OCI-M1 (cell line): ENCODE measurements at regions not wholly inside any gene's neighbourhood (a gene's known extent, or its start where the extent isn't known, plus 50 kb on each side); places are given as distances from the start of the nearest gene placed in this dataset.

Experiments used
- DNase-seq: peaks from one replicate; lab custom pipeline; 2025; lab: John Stamatoyannopoulos, UW

DNA sequence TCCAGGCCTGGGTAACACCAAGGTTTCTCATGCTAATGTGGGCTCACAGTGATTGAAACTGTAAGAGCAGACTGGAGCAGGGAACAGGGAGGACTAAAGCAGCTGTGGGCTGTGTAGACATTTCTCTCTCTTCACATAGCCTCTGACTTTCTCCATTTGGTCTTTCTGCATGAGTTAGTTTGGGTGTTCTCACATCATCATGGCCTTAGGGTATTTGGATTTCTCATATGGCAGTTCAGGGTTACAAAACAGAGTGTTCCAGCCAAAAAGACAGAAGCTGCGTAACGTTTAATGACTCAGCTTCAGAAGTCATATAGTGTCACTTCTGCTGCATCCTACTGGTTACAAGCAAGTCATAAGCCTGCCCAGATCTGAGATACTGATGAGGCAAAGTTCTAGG, 52.0 kb upstream of the OSBPL8 start:
- DNase-seq, result peak; percentile 65

DNA sequence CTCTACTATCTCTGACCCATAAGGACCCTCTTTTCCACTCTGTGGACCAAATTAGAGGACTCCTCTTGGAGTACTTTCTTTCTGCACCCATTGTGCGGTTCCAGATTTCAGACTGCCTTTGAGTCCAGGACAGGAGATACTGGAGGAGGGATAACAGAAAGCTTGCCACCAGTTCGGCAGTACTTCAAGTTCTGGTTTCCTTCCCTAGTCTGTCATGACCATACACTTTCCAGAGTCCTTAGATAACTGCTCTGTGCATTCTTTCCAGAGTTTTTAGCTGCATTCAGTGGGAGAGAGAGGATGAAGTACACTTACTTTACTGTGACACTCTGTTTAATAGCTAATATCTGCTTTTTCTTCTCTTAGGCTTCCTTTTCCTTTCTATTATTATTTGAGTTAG, 54.8 kb upstream of the OSBPL8 start:
- DNase-seq, result no peak

DNA sequence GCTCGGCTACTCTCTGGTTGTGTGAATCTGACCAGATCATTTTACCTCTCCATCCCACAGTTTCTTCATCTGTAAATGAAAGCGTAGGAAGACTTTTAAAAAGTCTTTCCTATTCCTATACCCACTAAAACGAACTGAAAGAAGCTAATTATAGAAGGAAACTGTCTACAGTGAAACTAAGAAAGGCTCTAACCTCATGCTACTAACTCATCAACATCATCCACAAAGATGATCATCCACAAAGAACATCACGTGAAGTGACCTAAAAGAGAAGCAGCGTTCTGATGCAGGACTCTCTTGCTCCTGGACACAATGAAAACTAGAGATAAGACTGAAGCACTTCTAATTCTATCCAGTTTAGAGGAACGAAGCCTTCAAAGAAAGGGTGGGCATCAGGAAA, 58.5 kb upstream of the OSBPL8 start:
- DNase-seq, result no peak

- peak; percentile 86 for DNase-seq
Observed at GRCh38 chr12:76621582-76622024, 62.0 kb upstream of the OSBPL8 start.

DNA sequence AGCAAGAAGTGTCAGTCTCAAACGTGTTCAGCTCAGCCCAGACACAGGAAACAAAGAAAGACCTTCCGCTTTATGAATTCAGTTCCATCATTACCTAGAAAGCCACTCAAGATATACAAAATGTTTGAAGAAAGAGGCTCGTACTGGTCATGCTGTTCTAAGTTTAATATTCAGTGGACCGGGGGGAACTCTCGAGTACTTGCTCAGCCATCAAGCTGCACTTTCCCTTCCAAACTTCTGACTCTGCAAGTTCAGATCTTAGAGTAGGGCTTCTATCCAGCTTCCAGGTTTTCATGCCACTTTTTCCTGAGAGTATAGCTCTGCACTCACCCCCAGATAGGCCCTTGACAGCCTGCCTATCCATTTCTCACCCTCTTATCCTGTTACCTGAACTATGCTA, 62.8 kb upstream of the OSBPL8 start:
- DNase-seq, result no peak

DNA sequence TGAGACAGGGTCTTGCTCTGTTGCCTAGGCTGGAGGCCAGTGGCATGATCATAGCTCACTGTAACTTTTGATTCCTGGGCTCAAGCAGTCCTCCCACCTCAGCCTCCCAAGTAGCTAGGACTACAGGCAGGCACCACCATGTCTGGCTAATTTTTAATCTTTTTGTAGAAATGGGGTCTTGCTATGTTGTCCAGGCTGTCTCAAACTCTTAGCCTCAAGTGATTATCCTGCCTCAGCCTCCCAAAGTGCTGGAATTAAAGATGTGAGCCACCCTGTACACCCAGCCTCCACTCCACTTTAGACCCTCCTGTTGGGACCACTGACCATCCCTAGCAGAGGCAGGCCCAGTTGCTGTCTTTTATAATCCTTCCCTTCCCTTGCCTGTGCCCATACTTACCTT, 63.3 kb upstream of the OSBPL8 start:
- no peak for DNase-seq

DNA sequence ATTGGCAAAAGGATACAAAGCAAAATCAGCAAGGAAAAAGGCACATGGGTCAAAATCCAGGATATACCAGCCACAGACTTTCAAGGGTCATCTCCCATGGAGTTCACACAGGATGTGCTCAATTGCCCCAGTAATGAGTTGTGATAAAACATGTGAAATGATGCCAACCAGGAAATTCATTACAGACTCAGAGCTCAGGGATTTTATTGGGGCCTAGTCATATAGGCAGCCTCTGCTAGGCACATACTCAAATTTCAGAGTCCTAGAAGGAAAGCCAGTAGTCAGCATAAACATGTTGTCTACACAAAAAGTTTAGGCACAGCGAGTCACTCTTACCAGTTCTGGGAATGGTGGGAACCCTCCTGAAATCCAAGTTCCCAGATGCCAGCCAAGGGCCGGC, 64.4 kb upstream of the OSBPL8 start:
- no peak for DNase-seq

DNA sequence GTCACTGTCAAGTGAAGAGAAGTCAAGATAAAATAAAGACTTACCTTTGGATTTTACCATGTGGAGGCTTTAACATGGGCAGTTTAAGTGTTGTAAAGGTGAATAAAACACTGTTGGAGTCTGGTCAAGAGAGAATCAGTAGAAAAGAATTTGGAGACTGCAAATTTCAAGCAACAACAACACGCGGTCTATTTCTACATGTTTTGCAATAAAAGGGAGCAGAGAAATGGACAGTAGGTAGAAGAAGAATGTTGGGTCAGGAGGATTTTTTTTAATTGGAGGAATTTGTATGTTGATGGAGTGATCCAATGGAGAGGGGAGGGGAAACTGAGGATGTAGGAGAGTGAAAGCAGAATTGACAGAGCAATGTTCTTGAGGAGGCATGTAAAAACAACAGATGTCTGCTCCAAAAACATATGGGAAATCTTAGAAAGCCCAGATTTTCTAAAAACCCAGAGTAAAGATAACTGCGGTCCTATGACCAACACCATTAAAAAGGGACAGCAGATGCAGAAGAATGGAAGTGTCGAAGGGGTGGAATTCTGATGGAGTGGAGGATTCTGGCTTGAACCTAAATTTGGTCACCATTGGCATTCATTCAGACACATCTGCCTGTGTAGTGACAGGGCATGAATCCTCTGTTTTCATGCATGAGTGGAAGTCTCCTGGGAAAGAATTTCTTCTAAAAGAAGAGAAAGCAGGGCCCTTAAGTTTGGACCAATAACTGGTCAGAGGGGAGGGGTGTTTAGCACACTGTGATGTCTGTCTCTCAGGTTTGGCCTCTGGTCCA, 68.0 kb upstream of the OSBPL8 start:
- no peak for DNase-seq

- DNase-seq, result peak; percentile 82
Observed at GRCh38 chr12:76628745-76629144, 69.2 kb upstream of the OSBPL8 start.

DNA sequence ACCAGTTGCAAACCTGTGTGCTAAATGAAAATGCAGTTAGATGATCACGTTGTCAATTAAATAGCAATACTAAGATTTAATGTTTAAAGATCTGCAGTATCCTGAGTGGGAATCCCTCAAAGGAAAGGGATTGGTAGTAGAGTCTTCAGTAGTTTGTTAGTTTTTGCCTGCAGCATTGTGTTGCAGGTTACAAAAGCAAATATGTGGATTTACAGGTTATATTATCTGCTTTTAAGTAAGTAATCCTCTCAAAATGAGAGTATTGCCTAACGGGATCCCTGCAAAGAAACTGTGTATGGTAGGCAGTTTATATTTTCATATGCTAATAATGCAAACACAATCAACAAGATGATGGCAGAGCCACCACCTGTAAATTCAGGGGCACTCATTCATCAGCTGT, 72.2 kb upstream of the OSBPL8 start:
- no peak for DNase-seq

GRCh38 chr12:76633415-76633814, 73.8 kb upstream of the OSBPL8 start:
- peak; percentile 14 for DNase-seq

GRCh38 chr12:76634133-76634532, 74.6 kb upstream of the OSBPL8 start:
- no peak for DNase-seq

DNA sequence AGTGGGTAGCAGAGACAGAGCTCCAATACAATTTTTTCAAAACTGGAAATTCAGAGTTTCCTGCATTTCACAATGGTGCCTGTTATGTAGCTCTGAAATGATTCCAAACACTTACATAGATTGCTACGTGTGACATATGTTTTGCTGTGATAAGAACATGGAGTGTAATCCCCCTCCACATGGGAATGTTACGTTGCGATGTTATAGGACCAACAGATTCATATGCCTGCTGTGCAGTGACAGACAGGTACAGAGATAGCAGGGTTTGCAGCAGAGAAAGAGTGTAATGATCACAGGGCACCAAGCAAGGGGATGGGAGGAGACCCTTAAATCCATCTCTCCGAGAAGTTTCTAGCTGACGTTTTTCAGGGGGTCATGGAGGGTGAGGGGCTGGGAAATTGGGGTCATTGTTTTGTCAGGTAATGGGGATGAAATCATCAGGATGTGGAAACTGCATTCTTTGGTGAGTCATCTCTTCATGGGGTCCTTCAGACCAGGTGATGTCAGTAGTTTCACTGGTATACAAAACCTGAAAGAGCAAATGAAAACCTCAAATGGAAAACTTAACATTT, 76.6 kb upstream of the OSBPL8 start:
- peak; percentile 47 for DNase-seq

DNA sequence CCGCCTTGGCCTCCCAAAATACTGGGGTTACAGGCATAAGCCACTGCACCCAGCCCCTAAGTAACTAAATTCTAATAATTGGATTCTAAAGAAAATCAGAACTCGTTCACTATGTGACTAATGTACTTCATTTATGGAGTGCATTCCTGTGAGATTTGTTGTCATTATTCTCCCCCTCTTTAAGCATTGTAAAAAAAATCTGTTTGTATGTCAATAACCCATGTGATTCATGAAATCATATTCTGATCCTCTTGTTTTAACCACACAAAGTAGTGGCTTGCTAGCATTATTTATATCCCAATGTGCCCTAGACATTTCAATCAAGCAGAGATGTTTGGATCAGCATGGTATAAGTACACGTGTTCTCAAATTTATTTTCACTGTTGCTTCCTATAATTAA, 78.2 kb upstream of the OSBPL8 start:
- DNase-seq, result no peak

DNA sequence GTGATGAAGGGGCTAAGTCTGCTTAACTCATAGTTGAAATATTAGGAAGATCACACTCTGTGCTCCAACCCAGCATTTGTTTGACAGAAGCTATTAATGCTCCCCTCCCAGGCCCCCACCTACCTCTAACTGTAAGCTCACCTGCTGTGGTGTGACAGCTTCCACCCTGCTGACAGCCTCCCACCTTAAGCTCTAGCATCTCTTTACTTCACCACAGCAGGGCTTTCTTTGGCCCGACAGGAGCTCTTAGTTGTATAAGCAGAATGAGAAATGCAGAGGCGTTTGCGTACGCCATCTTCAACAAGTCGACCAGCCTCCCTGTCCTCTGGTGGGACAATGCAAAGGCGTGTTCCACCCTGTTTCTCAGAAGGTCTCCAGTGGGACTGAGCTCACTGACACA, 80.1 kb upstream of the OSBPL8 start:
- no peak for DNase-seq

- DNase-seq, result no peak
Observed at GRCh38 chr12:76641073-76641472, 81.5 kb upstream of the OSBPL8 start.

DNA sequence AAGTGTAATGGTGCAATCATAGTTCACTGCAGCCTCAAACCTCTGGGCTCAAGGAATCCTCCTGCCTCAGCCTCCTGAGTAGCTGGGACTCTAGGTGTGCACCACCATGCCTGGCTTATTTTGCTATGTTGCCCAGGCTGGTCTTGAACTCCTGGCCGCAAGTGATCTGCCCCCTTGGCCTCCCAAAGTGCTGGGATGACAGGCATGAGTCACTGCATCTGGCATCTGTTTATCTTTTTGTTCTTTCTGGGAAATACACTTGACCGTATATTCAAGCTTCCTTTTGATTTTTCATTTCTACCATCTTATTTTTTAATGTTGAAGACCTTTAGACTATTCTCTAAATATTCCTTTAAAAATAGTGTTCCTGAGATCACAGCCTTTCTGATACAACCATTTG, 82.4 kb upstream of the OSBPL8 start:
- DNase-seq, result peak; percentile 20

GRCh38 chr12:76643438-76643837, 83.9 kb upstream of the OSBPL8 start:
- DNase-seq, result no peak

GRCh38 chr12:76644950-76645349, 85.4 kb upstream of the OSBPL8 start:
- no peak for DNase-seq

DNA sequence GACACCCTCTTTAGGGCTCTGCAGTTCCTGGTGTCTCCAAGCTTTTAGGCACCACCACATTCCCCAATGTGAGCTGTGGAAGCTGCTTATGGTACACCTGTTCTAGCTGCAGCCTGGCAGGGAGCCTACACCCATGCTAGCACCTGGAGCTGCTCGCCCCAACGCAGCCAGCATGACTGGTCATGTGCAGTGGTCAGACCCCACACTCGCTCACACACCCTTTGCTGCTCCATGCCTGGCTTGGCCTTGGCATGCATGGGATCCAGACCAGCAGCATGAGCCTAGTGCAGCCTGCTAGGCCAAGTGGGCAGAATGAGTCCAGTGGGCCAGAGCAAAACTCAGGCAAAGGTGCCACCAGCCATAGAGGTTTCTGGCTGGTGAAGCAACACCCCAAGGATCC, 86.4 kb upstream of the OSBPL8 start:
- no peak for DNase-seq

DNA sequence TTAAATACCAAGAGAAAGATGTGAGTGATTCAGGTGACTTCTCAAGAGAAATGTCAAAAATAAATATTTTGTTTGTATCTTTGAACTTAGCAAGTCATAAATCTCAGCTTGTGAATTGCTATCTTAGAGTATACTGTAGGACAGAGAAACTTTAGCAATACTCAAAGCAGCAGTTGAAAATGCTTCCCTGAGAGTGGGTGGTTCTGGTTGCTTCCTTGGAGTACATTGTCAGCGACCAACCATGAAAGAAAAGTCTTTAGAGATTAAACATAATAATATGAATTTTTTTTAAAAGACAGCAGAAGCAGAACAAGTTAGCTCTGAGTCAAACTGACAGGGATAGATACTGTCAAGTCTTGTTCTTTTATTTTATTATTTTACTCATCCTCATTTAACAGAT, 86.8 kb upstream of the OSBPL8 start:
- DNase-seq, result no peak

DNA sequence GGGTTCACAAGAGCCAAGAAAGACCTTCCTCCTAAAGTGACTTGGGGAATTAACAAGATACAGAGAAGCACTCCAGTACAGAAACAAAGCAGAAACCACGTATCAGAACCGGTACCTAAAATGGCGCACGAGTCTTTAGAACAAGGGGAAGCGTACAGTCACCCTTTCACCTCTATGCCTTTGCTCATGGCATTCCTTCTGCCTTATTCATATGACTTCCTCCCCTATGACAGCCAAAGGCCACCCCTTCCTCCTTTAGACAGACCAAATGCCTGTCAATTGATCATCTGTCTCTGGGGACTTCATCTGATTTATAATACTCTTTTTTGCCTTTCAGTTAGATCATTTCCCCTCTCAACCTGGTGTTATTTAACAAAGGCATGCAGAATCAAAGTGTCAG, 89.5 kb upstream of the OSBPL8 start:
- no peak for DNase-seq

- no peak for DNase-seq
Observed at GRCh38 chr12:76652402-76652801, 92.8 kb upstream of the OSBPL8 start.

DNA sequence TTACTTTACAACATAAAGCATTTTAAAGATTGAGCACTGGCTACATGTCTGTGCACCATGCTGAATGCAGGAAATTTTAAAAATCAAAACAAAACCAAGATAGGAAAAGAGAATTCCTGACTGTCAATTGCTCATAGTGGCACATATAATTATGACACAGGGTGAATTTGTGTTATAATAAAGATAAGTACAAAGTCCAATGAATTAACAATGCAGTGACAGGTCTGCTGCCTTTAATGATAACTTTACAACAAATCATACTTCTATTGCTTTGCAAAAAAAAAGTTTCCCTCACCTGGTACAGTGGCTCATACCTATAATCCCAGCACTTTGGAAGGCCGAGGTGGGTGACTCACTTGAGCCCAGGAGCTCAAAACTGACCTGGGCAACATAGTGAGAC, 93.8 kb upstream of the OSBPL8 start:
- no peak for DNase-seq
